Transverse colon (tissue), 4 donors: ENCODE measurements at regions not wholly inside any gene's neighbourhood (a gene's known extent, or its start where the extent isn't known, plus 50 kb on each side); places are given as distances from the start of the nearest gene placed in this dataset.

Experiments used
- DNase-seq: peaks from one replicate; pipeline ENCODE4 v3.0.0-alpha.2; 2019
- H3K27ac ChIP-seq, 4 donors: fragments of 200-600 bp; sonication (generic); 2 replicates each; pipeline ENCODE4 v1.5.1; 2016 to 2018; ENCODE audit warnings: inconsistent platforms in 4 of 4
- H3K27me3 ChIP-seq: fragments of 200-600 bp; sonication (generic); 2 replicates; pipeline ENCODE4 v1.5.1; 2017; ENCODE audit warnings: inconsistent platforms
- H3K36me3 ChIP-seq, 4 donors: fragments of 200-600 bp; sonication (generic); 2 replicates each; pipeline ENCODE4 v1.5.1; 2017 to 2019; ENCODE audit warnings: inconsistent platforms in 4 of 4
- H3K4me1 ChIP-seq, 4 donors: fragments of 200-600 bp; sonication (generic); 2 replicates each; pipeline ENCODE4 v1.5.1; 2017 to 2020; ENCODE audit warnings: inconsistent platforms in 4 of 4
- H3K4me3 ChIP-seq, 4 donors: fragments of 200-600 bp; sonication (generic); 1 replicate in 1 of 4; 2 replicates in 3 of 4; pipeline versions ENCODE4 v1.5.1 to v1.6.1; 2017 to 2019; ENCODE audit warnings: inconsistent platforms in 4 of 4
- H3K9me3 ChIP-seq, 2 donors: fragments of 200-600 bp; sonication (generic); 2 replicates each; pipeline ENCODE4 v1.5.1; 2017 to 2019; ENCODE audit warnings: inconsistent platforms in 2 of 2
- EP300 ChIP-seq: sonication (generic); formaldehyde crosslinking; IDR thresholded peaks from one replicate; pipeline ENCODE4 v1.6.1; 2017; ENCODE audit warnings: antibody characterized with exemption, low read depth
- POLR2A ChIP-seq: fragments of 450-650 bp; IDR thresholded peaks from one replicate; pipeline ENCODE4 v1.6.1; 2016; ENCODE audit warnings: antibody characterized with exemption, mild to moderate bottlenecking, moderate library complexity
- POLR2AphosphoS5 ChIP-seq, 3 donors: sonication (generic); formaldehyde crosslinking; IDR thresholded peaks; one replicate each; pipeline ENCODE4 v1.6.1; 2016; ENCODE audit warnings: antibody characterized with exemption in 3 of 3
- WGBS, 2 donors: methylation state at CpG; one replicate each; pipeline ENCODE4 v1.1.5; 2018; ENCODE audit warnings: low coverage in 1 of 2; 5-methylcytosine and 5-hydroxymethylcytosine counted together
- in situ Hi-C, 4 donors: fragments of 200-750 bp; cut with MboI; loops; one replicate each; pipeline versions ENCODE4 v1.15.0 to v1.15.1; 2017; ENCODE audit warnings: low sequenced_read_pairs in 3 of 4, low pct_ligation_motif_present in 1 of 4, low pct_unique_long_range_greater_than_20kb in 1 of 4
- intact Hi-C: fragments of 100-400 bp; cut with DNase I; formaldehyde crosslinking; loops from one replicate; pipeline ENCODE4 v1.15.1; 2023; ENCODE audit warnings: low total_unique reads
- TF ChIP-seq, protein P1 (sequence below), 5 experiments: fragments of 200-600 bp in 3 of 5; fragments of 450-650 bp in 2 of 5; sonication (generic) in 3 of 5; IDR thresholded peaks; 1 replicate in 2 of 5; 2 replicates in 3 of 5; pipeline ENCODE4 v1.5.1; 2016 to 2017; ENCODE audit warnings: antibody characterized with exemption in 5 of 5, inconsistent platforms in 3 of 5, mild to moderate bottlenecking in 2 of 5, moderate library complexity in 1 of 5

GRCh38 chr3:30098653-30099455 is 507.5 kb upstream of the TGFBR2 start:
- Histone ChIP-seq H3K27ac (no peak overlapping the region), H3K36me3 (no peaks in the 10 kb centered on the region), H3K4me3 (no peak overlapping the region), H3K9me3 (peaks cover 0 to 6% of the 10 kb centered on the region in 2 donors), H3K27me3 (no peaks in the 10 kb centered on the region), H3K4me1 (peaks cover 0 to 8% (median 0%) of the 10 kb centered on the region in 4 donors)
- TF ChIP-seq EP300 (no peak), POLR2AphosphoS5 (IDR thresholded peaks at IDR 0.05) (no peak), POLR2A (no peak)
- TF ChIP-seq, protein P1, sequence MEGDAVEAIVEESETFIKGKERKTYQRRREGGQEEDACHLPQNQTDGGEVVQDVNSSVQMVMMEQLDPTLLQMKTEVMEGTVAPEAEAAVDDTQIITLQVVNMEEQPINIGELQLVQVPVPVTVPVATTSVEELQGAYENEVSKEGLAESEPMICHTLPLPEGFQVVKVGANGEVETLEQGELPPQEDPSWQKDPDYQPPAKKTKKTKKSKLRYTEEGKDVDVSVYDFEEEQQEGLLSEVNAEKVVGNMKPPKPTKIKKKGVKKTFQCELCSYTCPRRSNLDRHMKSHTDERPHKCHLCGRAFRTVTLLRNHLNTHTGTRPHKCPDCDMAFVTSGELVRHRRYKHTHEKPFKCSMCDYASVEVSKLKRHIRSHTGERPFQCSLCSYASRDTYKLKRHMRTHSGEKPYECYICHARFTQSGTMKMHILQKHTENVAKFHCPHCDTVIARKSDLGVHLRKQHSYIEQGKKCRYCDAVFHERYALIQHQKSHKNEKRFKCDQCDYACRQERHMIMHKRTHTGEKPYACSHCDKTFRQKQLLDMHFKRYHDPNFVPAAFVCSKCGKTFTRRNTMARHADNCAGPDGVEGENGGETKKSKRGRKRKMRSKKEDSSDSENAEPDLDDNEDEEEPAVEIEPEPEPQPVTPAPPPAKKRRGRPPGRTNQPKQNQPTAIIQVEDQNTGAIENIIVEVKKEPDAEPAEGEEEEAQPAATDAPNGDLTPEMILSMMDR (IDR thresholded peaks at IDR 0.05): no peak
- in situ Hi-C loops: no loop called here
- no peak for DNase-seq
- intact Hi-C loops: no loop called here
- 52 to 70% methylated on average over 2 of the region's 2 CpGs for WGBS, 2 donors

DNA sequence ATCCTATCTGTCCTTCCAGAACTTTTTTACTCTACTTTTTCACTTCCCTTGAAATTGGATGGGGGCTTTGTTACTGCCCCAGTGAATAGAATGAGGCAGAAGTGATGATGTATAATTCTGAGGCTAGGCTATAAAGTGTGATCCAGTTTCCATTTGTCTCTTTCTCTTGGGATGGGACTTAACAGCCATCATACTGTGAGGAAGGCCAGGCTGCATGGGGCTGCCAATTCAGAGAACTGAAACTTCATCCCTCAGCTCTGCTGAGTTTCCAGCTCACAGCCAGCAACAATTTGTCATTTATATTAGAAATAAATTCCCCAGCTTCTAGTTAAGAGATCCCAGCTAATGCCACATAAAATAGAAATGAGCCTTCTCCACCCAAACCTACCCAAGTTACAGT is 504.0 kb upstream of the TGFBR2 start:
- Histone ChIP-seq H3K4me3 (no peak overlapping the region), H3K27me3 (no peaks in the 10 kb centered on the region), H3K27ac (no peak overlapping the region), H3K36me3 (no peaks in the 10 kb centered on the region), H3K4me1 (peaks cover 0 to 8% (median 0%) of the 10 kb centered on the region in 4 donors), H3K9me3 (no peaks in the 10 kb centered on the region)
- no peak for TF ChIP-seq POLR2A
- TF ChIP-seq, protein P1 (IDR thresholded peaks at IDR 0.05): no peak
- no peak for TF ChIP-seq EP300
- no peak for TF ChIP-seq POLR2AphosphoS5 (IDR thresholded peaks at IDR 0.05)
- no peak for DNase-seq
- intact Hi-C loops: no loop called here
- in situ Hi-C loops: no loop called here

DNA sequence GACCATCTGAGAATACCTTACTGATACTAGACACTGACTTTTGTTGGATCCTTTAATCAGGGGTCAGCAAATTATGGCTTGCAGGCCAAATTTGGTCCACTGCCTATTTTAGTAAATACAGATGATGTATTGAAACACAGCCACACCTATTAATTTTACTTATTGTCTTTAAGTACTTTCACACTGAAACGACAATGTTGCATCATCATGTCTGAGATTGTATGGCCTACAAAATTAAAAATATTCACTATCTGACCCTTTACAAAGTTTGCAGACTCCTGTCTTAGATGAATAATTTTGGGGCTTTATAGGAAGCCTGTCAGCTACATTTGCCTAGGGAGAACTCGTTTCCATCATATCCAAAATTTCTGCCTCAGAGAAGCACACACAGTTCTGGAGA is 503.2 kb upstream of the TGFBR2 start:
- H3K27ac ChIP-seq: no peak overlapping the region
- no peaks in the 10 kb centered on the region for H3K9me3 ChIP-seq
- WGBS, 2 donors: 77 to 82% methylated on average over 2 of the region's 2 CpGs
- no peak for DNase-seq
- H3K4me1 ChIP-seq: peaks cover 0 to 8% (median 0%) of the 10 kb centered on the region in 4 donors
- no peak overlapping the region for H3K4me3 ChIP-seq
- TF ChIP-seq EP300 (no peak), POLR2AphosphoS5 (IDR thresholded peaks at IDR 0.05) (no peak), POLR2A (no peak)
- TF ChIP-seq, protein P1 (IDR thresholded peaks at IDR 0.05): no peak
- H3K27me3 ChIP-seq: no peaks in the 10 kb centered on the region
- intact Hi-C loops: no loop called here
- no peaks in the 10 kb centered on the region for H3K36me3 ChIP-seq
- in situ Hi-C loops: no loop called here

DNA sequence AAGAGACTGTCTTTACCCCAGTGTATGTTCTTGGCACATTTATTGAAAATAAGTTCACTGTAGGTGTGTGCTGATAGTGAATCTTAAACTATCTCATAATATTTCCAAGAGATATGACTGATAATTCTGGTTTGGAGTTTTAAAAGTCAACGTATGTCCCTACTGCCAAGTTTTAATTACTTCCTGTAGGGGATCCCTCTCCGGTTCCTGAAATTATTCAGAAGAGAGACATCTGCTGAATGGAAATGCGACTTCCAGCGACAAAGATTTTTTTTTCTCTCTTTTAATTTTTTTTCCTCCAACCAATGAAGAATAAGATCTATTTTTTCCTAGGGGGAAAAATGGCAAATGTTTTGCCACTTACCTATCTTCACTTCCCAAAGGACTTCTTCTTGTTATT is 498.9 kb upstream of the TGFBR2 start:
- Histone ChIP-seq H3K36me3 (no peaks in the 10 kb centered on the region), H3K4me1 (no peaks in the 10 kb centered on the region), H3K27ac (no peak overlapping the region), H3K27me3 (no peaks in the 10 kb centered on the region), H3K4me3 (no peak overlapping the region), H3K9me3 (no peaks in the 10 kb centered on the region)
- no peak for DNase-seq
- TF ChIP-seq POLR2A: no peak
- WGBS, 2 donors: 35 to 39% methylated on average over 4 of the region's 4 CpGs
- in situ Hi-C loops (no loop called here), intact Hi-C loops (no loop called here)

DNA sequence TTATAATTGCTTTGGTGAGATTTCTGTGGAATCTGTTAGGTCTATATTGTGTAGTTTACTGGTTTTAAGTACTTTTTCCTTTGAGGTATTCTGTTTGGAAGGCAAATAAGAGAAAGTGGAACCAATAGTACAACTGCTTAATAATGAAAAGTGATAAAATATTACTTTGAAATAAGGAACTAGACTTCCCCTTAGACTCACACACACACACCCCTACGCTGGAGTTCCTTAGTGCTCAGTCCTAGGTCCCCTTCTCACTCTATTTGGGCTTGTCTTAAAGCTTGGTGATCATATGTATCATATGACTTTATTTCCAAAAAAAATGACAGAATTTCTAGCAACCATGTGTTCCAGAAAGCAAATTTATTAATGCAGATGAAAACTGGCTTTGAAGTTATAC is 494.0 kb upstream of the TGFBR2 start:
- Histone ChIP-seq H3K9me3 (no peaks in the 10 kb centered on the region), H3K4me3 (no peak overlapping the region), H3K36me3 (no peaks in the 10 kb centered on the region), H3K4me1 (peaks cover 0 to 22% (median 9%) of the 10 kb centered on the region in 4 donors), H3K27ac (no peak overlapping the region), H3K27me3 (no peaks in the 10 kb centered on the region)
- no peak for DNase-seq
- intact Hi-C loops (loop anchor here (5.0 kb wide), 1 partner anchor 580 kb away; no protein-coding TSS in a partner anchor), in situ Hi-C loops (loop anchor here in 3 of 4 donors (10.0 kb wide), 2 partner anchors 82 to 582 kb away; no protein-coding TSS in a partner anchor)
- no peak for TF ChIP-seq POLR2AphosphoS5 (IDR thresholded peaks at IDR 0.05)
- WGBS, 2 donors: 55 to 77% methylated on average over 1 of the region's 1 CpG
